GM13977 (cell line): ENCODE measurements at regions not wholly inside any gene's neighbourhood (a gene's known extent, or its start where the extent isn't known, plus 50 kb on each side); places are given as distances from the start of the nearest gene placed in this dataset.

Experiments
- DNase-seq: peaks from one replicate; pipeline ENCODE4 v3.0.0; 2012; ENCODE audit warnings: low spot score
- CTCF ChIP-seq: IDR thresholded peaks from 2 replicates; pipeline ENCODE4 v1.5.1; 2012; ENCODE audit warnings: mild to moderate bottlenecking, control low read depth; ENCODE audit not compliant: insufficient read depth; ENCODE audit errors: extremely low read depth, missing control alignments
- in situ Hi-C: fragments of 300-500 bp; cut with MboI; formaldehyde crosslinking; loops from one replicate; pipeline ENCODE4 v1.12.0; 2022; ENCODE audit warnings: low sequenced_read_pairs, low pct_unique_long_range_greater_than_20kb, mixed read lengths, inconsistent platforms; ENCODE audit not compliant: unreplicated experiment

DNA sequence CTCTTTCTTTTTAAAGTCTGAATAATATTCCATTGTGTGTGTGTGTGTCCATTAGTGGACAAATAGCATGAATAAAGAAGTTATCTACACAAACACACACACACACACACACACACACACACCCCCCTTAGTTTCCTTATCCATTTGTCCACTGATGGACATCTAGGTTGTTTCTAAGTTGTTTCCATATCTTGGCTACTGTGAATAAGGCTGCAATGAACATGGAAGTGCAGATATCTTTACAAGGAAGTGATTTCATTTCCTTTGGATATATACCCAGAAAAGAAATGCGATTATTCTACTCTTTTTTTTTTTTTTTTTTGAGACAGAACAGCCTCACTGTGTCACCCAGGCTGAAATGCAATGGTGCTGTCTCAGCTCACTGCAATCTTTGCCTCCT lies 113.5 kb downstream of the MBL2 start:
- in situ Hi-C loops: no loop called here
- DNase-seq: no peak
- TF ChIP-seq CTCF: no peak

DNA sequence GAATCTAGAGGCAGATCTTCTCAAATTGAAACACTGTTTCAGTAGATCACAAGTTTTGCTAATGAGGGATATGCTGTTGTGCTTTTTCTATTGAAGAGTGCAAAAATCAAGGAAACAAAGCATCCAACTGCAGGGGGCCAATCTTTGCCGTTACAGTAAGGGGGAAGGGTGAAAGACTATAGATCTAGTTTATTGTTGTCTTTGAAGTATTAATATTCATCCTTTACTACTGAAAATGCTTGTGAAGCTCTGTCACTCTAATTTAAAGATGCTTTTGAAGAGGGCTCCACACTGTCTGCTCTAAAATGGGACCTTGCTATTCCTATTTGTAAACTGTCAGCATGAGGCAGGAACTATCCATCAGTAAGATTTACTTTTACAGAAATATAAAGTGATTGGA lies 110.3 kb downstream of the MBL2 start:
- no peak for DNase-seq
- in situ Hi-C loops: no loop called here

DNA sequence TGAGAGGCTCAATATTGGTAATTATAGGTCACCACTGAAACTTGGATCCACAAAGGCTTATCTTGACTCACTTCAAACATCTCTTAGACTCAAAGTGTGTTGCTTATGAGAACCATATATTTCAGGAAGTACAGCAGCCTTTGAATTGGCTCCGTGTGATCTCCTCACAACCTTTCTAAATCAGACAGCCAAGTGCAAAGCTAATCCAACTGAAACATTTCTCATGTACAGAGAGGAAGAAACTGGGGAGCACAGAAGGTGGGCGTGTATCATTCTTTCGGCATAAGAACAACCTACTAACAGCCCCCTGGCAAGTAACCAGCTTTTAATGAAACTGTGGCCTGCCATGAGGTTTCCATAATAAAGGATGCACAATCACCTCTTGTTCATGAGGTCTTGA lies 109.4 kb downstream of the MBL2 start:
- in situ Hi-C loops: no loop called here
- DNase-seq: no peak
- no peak for TF ChIP-seq CTCF

More for the DNA sequence above, 110.3 kb downstream of the MBL2 start:
- no peak for TF ChIP-seq CTCF

GRCh38 chr10:52664629-52665028 lies 108.0 kb downstream of the MBL2 start:
- in situ Hi-C loops: no loop called here
- no peak for TF ChIP-seq CTCF
- no peak for DNase-seq

- no peak for DNase-seq
- no peak for TF ChIP-seq CTCF
- in situ Hi-C loops: no loop called here
These were observed 106.8 kb downstream of the MBL2 start for GRCh38 chr10:52665821-52666220.

DNA sequence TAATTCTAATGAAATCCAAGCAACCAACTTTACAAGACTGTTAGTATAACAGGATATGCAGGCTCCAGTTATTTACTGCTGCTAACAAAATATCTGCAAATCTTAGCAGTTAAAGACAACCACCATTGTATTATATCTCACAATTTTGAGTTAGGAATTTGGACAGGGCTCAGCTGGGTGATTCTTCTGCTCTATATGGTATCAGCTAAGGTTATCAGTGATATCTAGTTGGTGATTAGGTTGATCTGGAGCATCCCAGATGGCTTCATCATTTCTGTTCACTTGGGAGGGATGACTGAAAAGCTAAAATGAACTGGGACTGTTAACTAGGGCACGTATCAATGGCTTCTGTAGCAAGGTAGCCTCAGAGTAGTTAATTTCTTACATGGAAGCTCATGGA lies 105.7 kb downstream of the MBL2 start:
- in situ Hi-C loops: no loop called here
- DNase-seq: no peak
- TF ChIP-seq CTCF: no peak

- no peak for DNase-seq
- no peak for TF ChIP-seq CTCF
- in situ Hi-C loops: no loop called here
These were observed 104.6 kb downstream of the MBL2 start for GRCh38 chr10:52668024-52668423.
